ENCODE measurements at regions not wholly inside any gene's neighbourhood (a gene's known extent, or its start where the extent isn't known, plus 50 kb on each side); places are given as distances from the start of the nearest gene placed in this dataset.

- Histone ChIP-seq H3K4me1 (ENCODE audit: control insufficient read depth, insufficient read depth, low read length) (no peaks in the 10 kb centered on the region), H3K9ac (ENCODE audit: low read length) (no peak overlapping the region), H3K27ac (ENCODE audit: low read depth, low read length) (no peak overlapping the region), H3K4me3 (ENCODE audit: low read length) (no peak overlapping the region), H3K36me3 (ENCODE audit: control insufficient read depth, insufficient read depth, low read length) (no peaks in the 10 kb centered on the region), H3K27me3 (ENCODE audit: control insufficient read depth, insufficient read depth, low read length) (no peaks in the 10 kb centered on the region)
These were observed 228.7 kb downstream of the CHRM2 start for GRCh38 chr7:137097111-137097510.

GRCh38 chr7:137096607-137097006 is 228.2 kb downstream of the CHRM2 start:
- no peak overlapping the region for H3K4me3 ChIP-seq (ENCODE audit: low read length)
- no peaks in the 10 kb centered on the region for H3K27me3 ChIP-seq (ENCODE audit: control insufficient read depth, insufficient read depth, low read length)
- H3K4me1 ChIP-seq (ENCODE audit: control insufficient read depth, insufficient read depth, low read length) = no peaks in the 10 kb centered on the region
- no peak overlapping the region for H3K9ac ChIP-seq (ENCODE audit: low read length)
- H3K36me3 ChIP-seq (ENCODE audit: control insufficient read depth, insufficient read depth, low read length) = no peaks in the 10 kb centered on the region
- no peak overlapping the region for H3K27ac ChIP-seq (ENCODE audit: low read depth, low read length)

DNA sequence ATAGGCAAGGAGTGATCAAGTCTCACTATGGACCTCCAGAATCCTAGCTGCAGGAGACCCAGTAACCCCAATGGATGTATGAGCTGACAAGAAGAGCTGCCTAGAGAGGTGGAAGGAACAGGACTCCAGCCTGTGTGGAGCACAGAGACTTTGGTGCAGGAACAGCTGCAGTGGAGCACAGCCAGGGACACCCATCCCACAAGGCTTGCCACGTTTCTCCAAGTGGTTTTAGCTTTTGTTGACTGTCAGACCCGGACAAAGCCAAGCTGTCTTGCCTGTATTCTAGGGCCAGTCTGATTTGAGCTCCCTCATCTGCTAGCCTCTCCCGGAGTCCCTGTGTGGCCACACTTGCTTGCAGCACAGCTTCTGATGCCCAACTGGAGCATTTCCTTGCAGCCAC is 224.7 kb downstream of the CHRM2 start:
- Histone ChIP-seq H3K4me3 (ENCODE audit: low read length) (no peak overlapping the region), H3K9ac (ENCODE audit: low read length) (no peak overlapping the region), H3K27ac (ENCODE audit: low read depth, low read length) (no peak overlapping the region), H3K27me3 (ENCODE audit: control insufficient read depth, insufficient read depth, low read length) (no peaks in the 10 kb centered on the region), H3K4me1 (ENCODE audit: control insufficient read depth, insufficient read depth, low read length) (no peaks in the 10 kb centered on the region), H3K36me3 (ENCODE audit: control insufficient read depth, insufficient read depth, low read length) (no peaks in the 10 kb centered on the region)

GRCh38 chr7:137091396-137091795 is 222.9 kb downstream of the CHRM2 start:
- Histone ChIP-seq H3K4me1 (ENCODE audit: control insufficient read depth, insufficient read depth, low read length) (no peaks in the 10 kb centered on the region), H3K4me3 (ENCODE audit: low read length) (no peak overlapping the region), H3K36me3 (ENCODE audit: control insufficient read depth, insufficient read depth, low read length) (no peaks in the 10 kb centered on the region), H3K27ac (ENCODE audit: low read depth, low read length) (no peak overlapping the region), H3K9ac (ENCODE audit: low read length) (no peak overlapping the region), H3K27me3 (ENCODE audit: control insufficient read depth, insufficient read depth, low read length) (no peaks in the 10 kb centered on the region)

DNA sequence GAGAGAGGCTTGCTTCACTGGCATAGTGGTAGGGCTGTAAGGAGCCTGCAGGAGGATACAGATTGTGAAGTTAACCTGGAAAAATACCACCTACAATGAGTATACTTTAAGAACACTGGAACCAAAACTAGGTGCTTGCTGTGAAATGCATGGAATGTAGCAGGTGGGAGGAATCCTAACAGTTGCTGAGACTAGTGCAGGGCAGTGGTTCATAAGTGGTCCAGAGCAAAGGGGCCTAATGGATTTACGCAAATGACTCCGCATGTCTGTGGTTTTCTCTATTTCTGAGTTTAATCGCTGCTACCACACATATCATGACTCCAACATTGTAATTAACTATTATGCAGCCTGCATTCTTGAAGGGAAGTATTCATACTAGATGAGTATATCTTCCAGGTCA is 218.4 kb downstream of the CHRM2 start:
- peaks cover 20% of the 10 kb centered on the region for H3K4me1 ChIP-seq (ENCODE audit: control insufficient read depth, insufficient read depth, low read length)
- no peaks in the 10 kb centered on the region for H3K27me3 ChIP-seq (ENCODE audit: control insufficient read depth, insufficient read depth, low read length)
- no peak overlapping the region for H3K9ac ChIP-seq (ENCODE audit: low read length)
- no peak overlapping the region for H3K27ac ChIP-seq (ENCODE audit: low read depth, low read length)
- no peak overlapping the region for H3K4me3 ChIP-seq (ENCODE audit: low read length)
- no peaks in the 10 kb centered on the region for H3K36me3 ChIP-seq (ENCODE audit: control insufficient read depth, insufficient read depth, low read length)

DNA sequence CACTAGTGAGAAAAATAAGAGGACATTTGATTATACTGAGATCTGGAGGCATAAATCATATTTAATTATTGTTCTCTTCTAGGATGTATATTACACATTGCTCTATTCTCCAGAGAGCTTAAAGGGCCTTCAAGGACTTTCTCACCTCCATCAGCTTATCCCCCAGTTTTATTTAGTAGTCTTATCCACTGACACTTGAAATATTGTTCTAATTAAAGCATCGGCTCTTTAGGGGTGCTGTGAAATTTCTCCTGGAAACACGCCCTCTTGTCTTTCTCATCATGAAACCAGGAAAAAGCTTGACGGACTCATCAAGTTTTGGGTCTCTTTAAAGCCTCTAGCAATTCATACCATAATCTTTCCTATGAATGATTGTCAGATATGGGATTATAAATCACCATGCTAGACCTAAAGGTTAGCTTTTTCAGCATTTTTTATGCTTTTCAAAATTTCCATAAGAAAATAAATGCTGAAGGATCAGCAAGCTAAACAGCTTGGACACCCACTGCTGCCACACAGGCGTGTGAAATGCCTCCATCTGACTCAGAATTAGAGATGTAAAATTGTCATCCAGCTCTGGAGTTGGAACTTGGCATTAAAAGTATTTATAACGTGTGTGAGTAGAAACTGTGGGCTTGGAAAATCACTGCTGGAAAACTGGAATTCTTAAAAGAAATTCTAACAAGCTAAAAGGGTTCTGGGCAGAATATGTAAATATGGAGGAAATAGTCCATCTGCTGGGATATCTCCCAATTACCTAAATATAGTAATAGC is 216.3 kb downstream of the CHRM2 start:
- Histone ChIP-seq H3K27ac (ENCODE audit: low read depth, low read length) (no peak overlapping the region), H3K27me3 (ENCODE audit: control insufficient read depth, insufficient read depth, low read length) (no peaks in the 10 kb centered on the region), H3K4me3 (ENCODE audit: low read length) (no peak overlapping the region), H3K4me1 (ENCODE audit: control insufficient read depth, insufficient read depth, low read length) (peaks cover 27% of the 10 kb centered on the region), H3K36me3 (ENCODE audit: control insufficient read depth, insufficient read depth, low read length) (no peaks in the 10 kb centered on the region), H3K9ac (ENCODE audit: low read length) (no peak overlapping the region)

GRCh38 chr7:137082391-137082790 is 213.9 kb downstream of the CHRM2 start:
- Histone ChIP-seq H3K4me3 (ENCODE audit: low read length) (no peak overlapping the region), H3K9ac (ENCODE audit: low read length) (no peak overlapping the region), H3K27me3 (ENCODE audit: control insufficient read depth, insufficient read depth, low read length) (no peaks in the 10 kb centered on the region), H3K36me3 (ENCODE audit: control insufficient read depth, insufficient read depth, low read length) (no peaks in the 10 kb centered on the region), H3K27ac (ENCODE audit: low read depth, low read length) (peak overlapping the region; percentile 56), H3K4me1 (ENCODE audit: control insufficient read depth, insufficient read depth, low read length) (peaks cover 27% of the 10 kb centered on the region)

GRCh38 chr7:137081321-137082093 is 213.1 kb downstream of the CHRM2 start:
- Histone ChIP-seq H3K36me3 (ENCODE audit: control insufficient read depth, insufficient read depth, low read length) (no peaks in the 10 kb centered on the region), H3K4me1 (ENCODE audit: control insufficient read depth, insufficient read depth, low read length) (peaks cover 27% of the 10 kb centered on the region), H3K27ac (ENCODE audit: low read depth, low read length) (peak overlapping the region; percentile 56), H3K9ac (ENCODE audit: low read length) (no peak overlapping the region), H3K4me3 (ENCODE audit: low read length) (no peak overlapping the region), H3K27me3 (ENCODE audit: control insufficient read depth, insufficient read depth, low read length) (no peaks in the 10 kb centered on the region)

DNA sequence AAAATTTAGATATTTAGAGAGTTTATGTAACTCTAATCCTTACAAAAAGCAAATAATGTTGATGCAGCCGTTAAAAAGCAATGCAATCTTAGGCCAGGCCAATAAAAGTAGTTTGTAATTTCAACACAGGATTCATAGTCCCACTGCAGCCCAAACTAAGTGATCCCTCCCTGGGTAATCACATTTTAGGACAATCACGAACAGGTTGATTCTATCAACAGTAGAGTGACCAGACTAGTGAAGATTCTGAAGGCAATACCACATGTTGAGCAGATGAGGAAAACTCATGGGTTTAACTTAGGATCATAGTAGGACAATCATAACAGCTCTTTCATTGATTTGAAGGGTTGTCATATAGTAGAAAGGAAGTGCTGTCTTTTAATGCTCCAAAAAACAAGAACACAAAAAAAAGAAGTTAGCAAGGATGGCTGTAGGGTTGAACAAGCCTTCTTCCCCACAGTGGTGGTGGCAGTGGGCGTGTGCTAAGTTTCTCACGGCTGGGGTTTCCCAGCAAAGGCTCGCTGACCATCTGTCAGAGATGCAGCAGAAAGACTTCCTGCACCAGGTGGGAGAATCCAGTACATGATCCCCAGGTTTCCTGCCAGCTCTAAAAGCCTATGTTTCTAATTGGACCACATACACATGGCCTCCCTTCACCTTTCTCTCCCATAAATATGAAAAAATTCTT is 212.2 kb downstream of the CHRM2 start:
- H3K4me3 ChIP-seq (ENCODE audit: low read length) = no peak overlapping the region
- no peak overlapping the region for H3K9ac ChIP-seq (ENCODE audit: low read length)
- H3K27me3 ChIP-seq (ENCODE audit: control insufficient read depth, insufficient read depth, low read length) = no peaks in the 10 kb centered on the region
- peaks cover 27% of the 10 kb centered on the region for H3K4me1 ChIP-seq (ENCODE audit: control insufficient read depth, insufficient read depth, low read length)
- no peak overlapping the region for H3K27ac ChIP-seq (ENCODE audit: low read depth, low read length)
- H3K36me3 ChIP-seq (ENCODE audit: control insufficient read depth, insufficient read depth, low read length) = no peaks in the 10 kb centered on the region

DNA sequence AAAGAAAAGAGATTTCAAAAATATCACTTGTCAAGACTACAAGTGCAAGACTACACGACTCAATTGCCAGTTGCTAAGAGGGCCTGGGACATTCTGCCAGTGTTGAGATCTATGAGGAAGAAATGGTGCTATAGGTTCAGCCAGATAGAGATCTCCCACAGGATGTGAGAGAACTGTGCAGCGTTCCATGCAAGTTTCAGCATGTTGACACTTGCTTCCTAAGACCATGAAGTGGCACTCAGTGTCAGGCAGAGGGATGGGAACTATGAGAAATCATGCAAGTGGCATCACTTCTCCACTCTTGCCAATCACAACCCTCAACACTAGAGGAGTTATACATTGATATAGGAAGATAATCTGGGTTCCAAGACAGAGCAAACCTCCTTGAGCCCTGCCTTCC is 210.3 kb downstream of the CHRM2 start:
- H3K4me3 ChIP-seq (ENCODE audit: low read length) = no peak overlapping the region
- H3K4me1 ChIP-seq (ENCODE audit: control insufficient read depth, insufficient read depth, low read length) = peaks cover 16% of the 10 kb centered on the region
- H3K9ac ChIP-seq (ENCODE audit: low read length) = no peak overlapping the region
- H3K36me3 ChIP-seq (ENCODE audit: control insufficient read depth, insufficient read depth, low read length) = no peaks in the 10 kb centered on the region
- no peaks in the 10 kb centered on the region for H3K27me3 ChIP-seq (ENCODE audit: control insufficient read depth, insufficient read depth, low read length)
- no peak overlapping the region for H3K27ac ChIP-seq (ENCODE audit: low read depth, low read length)

DNA sequence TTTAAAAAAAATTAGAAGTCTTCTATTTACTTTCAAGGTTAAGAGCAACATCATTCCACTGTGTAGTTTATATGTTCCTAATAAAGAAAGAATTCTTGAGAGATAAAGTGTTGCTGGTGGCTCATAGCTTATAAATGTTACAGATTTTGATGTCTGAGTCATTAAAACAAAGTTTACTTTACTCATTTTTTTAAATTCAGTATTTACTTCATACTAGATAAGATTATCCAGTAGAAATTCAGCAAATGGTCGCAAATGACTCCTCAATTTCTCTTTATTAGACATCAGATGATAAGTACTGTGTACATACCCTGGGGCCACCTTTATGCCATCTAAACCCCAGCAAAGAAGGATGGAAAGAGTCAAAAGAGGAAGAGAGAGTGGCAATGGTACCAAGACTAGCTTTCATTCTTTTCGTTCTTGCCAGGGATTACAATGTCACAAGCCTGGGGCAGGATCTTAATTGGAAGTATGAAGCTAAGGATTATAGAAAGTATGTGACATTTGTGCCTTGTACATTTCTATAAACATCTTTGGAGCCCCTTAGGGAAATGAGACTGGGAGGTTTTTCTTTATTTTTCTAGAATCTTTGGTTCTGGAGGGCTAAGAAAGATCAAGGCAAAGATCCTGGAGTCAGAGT is 206.1 kb downstream of the CHRM2 start:
- Histone ChIP-seq H3K27ac (ENCODE audit: low read depth, low read length) (no peak overlapping the region), H3K4me3 (ENCODE audit: low read length) (no peak overlapping the region), H3K4me1 (ENCODE audit: control insufficient read depth, insufficient read depth, low read length) (no peaks in the 10 kb centered on the region), H3K9ac (ENCODE audit: low read length) (no peak overlapping the region), H3K27me3 (ENCODE audit: control insufficient read depth, insufficient read depth, low read length) (no peaks in the 10 kb centered on the region), H3K36me3 (ENCODE audit: control insufficient read depth, insufficient read depth, low read length) (no peaks in the 10 kb centered on the region)
